Nephron (organoid): ENCODE measurements at regions not wholly inside any gene's neighbourhood (a gene's known extent, or its start where the extent isn't known, plus 50 kb on each side); places are given as distances from the start of the nearest gene placed in this dataset.
"Not testable (repeated sequence)": the region's sequence is repeated elsewhere in the genome, so short reads cannot be mapped to it uniquely, and the experiment has no call there.

Experiments
- H3K27ac Mint-ChIP-seq, 3 experiments: 2 replicates each; pipeline ENCODE4 v1.8.0; 2020; ENCODE audit warnings: mixed read lengths in 3 of 3, mild to moderate bottlenecking in 2 of 3, moderate library complexity in 1 of 3
- H3K27me3 Mint-ChIP-seq: 2 replicates; pipeline ENCODE4 v1.8.0; 2021; ENCODE audit warnings: low read depth, mild to moderate bottlenecking, moderate library complexity, mixed read lengths
- H3K36me3 Mint-ChIP-seq: 2 replicates; pipeline ENCODE4 v1.8.0; 2020; ENCODE audit warnings: low read depth, mixed read lengths
- H3K4me1 Mint-ChIP-seq: 2 replicates; pipeline ENCODE4 v1.8.0; 2020; ENCODE audit warnings: mixed read lengths
- H3K4me3 Mint-ChIP-seq, 3 experiments: 2 replicates each; pipeline ENCODE4 v1.8.0; 2020; ENCODE audit warnings: mild to moderate bottlenecking in 3 of 3, mixed read lengths in 3 of 3, moderate library complexity in 2 of 3
- H3K9me3 Mint-ChIP-seq: 2 replicates; pipeline ENCODE4 v1.8.0; 2020; ENCODE audit warnings: mixed read lengths
- TF ChIP-seq, protein P1 (sequence below), 3 experiments: fragments of 200-600 bp; sonication (generic); IDR thresholded peaks; one replicate each; pipeline ENCODE4 v1.5.0; 2021; ENCODE audit warnings: antibody characterized with exemption in 3 of 3; ENCODE audit not compliant: unreplicated experiment in 3 of 3

GRCh38 chr14:105694961-105695360 lies 168.6 kb downstream of the TMEM121 start:
- no peaks in the 10 kb centered on the region for H3K27me3 Mint-ChIP-seq
- H3K9me3 Mint-ChIP-seq, result peaks cover 42% of the 10 kb centered on the region
- no peaks in the 10 kb centered on the region for H3K4me1 Mint-ChIP-seq
- TF ChIP-seq, protein P1, sequence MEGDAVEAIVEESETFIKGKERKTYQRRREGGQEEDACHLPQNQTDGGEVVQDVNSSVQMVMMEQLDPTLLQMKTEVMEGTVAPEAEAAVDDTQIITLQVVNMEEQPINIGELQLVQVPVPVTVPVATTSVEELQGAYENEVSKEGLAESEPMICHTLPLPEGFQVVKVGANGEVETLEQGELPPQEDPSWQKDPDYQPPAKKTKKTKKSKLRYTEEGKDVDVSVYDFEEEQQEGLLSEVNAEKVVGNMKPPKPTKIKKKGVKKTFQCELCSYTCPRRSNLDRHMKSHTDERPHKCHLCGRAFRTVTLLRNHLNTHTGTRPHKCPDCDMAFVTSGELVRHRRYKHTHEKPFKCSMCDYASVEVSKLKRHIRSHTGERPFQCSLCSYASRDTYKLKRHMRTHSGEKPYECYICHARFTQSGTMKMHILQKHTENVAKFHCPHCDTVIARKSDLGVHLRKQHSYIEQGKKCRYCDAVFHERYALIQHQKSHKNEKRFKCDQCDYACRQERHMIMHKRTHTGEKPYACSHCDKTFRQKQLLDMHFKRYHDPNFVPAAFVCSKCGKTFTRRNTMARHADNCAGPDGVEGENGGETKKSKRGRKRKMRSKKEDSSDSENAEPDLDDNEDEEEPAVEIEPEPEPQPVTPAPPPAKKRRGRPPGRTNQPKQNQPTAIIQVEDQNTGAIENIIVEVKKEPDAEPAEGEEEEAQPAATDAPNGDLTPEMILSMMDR (IDR thresholded peaks at IDR 0.05; ENCODE audit: unreplicated experiment in 3 of 3), result no peak
- no peak overlapping the region for H3K27ac Mint-ChIP-seq
- peaks cover 31% of the 10 kb centered on the region for H3K36me3 Mint-ChIP-seq
- no peak overlapping the region for H3K4me3 Mint-ChIP-seq

DNA sequence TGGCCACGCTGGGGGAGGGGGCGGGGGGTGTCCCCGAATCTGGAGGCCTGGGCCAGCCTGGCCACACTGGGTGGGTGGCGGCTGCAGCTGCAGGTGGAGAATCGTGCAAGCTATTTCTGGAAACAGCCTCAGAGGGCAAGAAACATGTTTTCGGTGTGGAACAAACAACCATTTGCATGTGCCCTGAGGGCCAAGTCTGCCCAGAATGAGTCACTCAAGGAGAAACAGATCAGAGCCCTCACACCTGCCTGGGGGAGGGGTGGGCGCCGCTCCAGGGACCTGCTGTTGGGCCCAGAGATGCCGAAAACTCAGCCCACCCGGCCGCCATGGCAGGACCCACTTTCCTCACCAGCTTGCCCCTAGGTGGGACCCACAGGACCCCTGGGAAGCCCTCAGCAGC lies 170.0 kb downstream of the TMEM121 start:
- peaks cover 41% of the 10 kb centered on the region for H3K9me3 Mint-ChIP-seq
- not testable (repeated sequence) for H3K4me3 Mint-ChIP-seq, H3K4me1 Mint-ChIP-seq, H3K27ac Mint-ChIP-seq, H3K27me3 Mint-ChIP-seq
- peaks cover 33% of the 10 kb centered on the region for H3K36me3 Mint-ChIP-seq

GRCh38 chr14:105697414-105697813 lies 171.0 kb downstream of the TMEM121 start:
- not testable (repeated sequence) for H3K4me3 Mint-ChIP-seq, H3K4me1 Mint-ChIP-seq, H3K27ac Mint-ChIP-seq, H3K27me3 Mint-ChIP-seq
- peaks cover 33% of the 10 kb centered on the region for H3K36me3 Mint-ChIP-seq
- H3K9me3 Mint-ChIP-seq, result peaks cover 51% of the 10 kb centered on the region

DNA sequence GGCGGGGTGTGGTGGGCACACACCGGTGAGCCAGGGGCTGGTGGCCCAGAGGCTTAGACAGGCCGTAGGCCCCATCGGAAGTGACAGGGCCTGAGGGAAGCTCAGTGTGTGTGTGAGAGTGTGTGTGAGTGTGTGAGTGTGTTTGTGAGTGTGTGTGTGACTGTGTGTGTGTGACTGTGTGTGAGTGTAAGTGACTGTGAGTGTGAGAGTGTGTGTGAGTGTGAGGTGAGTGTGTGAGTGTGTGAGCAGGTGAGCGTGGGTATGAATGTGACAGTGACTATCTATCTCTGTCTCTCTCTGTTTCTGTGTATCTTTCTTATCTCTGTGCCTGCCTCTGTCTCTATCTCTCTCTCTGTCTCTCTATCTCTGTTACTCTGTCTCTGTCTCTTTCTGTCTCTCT lies 171.6 kb downstream of the TMEM121 start:
- H3K4me3 Mint-ChIP-seq, H3K4me1 Mint-ChIP-seq, H3K27me3 Mint-ChIP-seq, H3K27ac Mint-ChIP-seq: not testable (repeated sequence)
- Mint-ChIP-seq H3K9me3 (peaks cover 54% of the 10 kb centered on the region), H3K36me3 (peaks cover 33% of the 10 kb centered on the region)

DNA sequence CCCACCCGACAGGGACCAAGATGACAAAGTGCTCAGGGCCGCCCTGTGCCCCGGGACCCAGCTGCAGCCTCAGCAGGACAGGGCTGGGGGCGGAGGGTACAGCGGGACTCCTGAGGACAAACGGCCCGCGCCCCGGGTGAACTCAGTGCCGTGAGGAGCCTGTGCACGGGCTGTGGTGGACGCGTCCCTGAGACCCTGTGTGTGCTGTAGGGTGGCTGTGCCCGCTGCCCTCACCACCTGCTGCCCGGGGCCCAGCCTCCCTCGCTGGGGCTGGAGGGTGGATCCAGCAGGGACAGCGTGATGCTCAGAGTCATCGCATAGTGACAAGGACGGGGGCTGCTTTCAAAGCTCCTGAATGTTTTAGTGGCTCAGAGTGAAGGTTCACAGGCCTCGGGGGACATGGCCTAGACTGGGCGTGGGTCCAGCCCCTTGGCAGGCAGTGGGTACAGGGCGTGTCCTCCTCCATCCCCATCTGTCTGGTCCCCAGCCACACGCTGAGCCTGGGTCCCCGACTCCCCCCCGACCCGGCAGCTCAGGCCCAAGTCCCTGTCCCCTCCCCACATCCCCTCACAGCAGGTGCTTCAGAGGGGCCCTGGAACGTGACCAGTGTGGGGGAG lies 172.7 kb downstream of the TMEM121 start:
- H3K27me3 Mint-ChIP-seq, H3K4me3 Mint-ChIP-seq: not testable (repeated sequence)

GRCh38 chr14:105699706-105700105 lies 173.3 kb downstream of the TMEM121 start:
- H3K4me3 Mint-ChIP-seq, H3K27me3 Mint-ChIP-seq, H3K4me1 Mint-ChIP-seq, H3K27ac Mint-ChIP-seq: not testable (repeated sequence)
- peaks cover 22% of the 10 kb centered on the region for H3K36me3 Mint-ChIP-seq
- peaks cover 41% of the 10 kb centered on the region for H3K9me3 Mint-ChIP-seq

More for the DNA sequence above, 172.7 kb downstream of the TMEM121 start:
- H3K27ac Mint-ChIP-seq, H3K4me1 Mint-ChIP-seq: not testable (repeated sequence)
- Mint-ChIP-seq H3K36me3 (peaks cover 29% of the 10 kb centered on the region), H3K9me3 (peaks cover 48% of the 10 kb centered on the region)

DNA sequence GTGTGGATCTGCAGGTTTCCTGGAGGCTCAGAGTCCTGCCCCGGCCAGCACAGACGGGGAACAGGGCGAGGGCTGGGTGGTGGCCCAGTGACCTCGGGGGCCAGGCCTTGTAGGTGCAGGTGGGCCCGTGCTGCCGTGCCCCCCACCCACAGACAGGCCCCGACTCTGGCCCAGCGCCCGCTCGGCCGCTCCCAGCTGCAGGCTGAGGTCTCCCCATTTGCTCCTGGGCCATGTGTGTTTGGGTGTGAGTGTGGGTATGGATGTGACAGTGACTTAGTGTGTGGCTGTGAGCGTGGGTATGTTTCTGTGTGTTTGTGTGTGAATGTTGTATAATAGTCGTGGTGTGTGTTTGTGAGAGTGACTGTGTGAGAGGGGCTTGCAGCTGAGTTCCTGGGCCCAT lies 173.8 kb downstream of the TMEM121 start:
- not testable (repeated sequence) for H3K4me3 Mint-ChIP-seq, H3K27ac Mint-ChIP-seq, H3K27me3 Mint-ChIP-seq, H3K4me1 Mint-ChIP-seq
- Mint-ChIP-seq H3K36me3 (peaks cover 20% of the 10 kb centered on the region), H3K9me3 (peaks cover 39% of the 10 kb centered on the region)

DNA sequence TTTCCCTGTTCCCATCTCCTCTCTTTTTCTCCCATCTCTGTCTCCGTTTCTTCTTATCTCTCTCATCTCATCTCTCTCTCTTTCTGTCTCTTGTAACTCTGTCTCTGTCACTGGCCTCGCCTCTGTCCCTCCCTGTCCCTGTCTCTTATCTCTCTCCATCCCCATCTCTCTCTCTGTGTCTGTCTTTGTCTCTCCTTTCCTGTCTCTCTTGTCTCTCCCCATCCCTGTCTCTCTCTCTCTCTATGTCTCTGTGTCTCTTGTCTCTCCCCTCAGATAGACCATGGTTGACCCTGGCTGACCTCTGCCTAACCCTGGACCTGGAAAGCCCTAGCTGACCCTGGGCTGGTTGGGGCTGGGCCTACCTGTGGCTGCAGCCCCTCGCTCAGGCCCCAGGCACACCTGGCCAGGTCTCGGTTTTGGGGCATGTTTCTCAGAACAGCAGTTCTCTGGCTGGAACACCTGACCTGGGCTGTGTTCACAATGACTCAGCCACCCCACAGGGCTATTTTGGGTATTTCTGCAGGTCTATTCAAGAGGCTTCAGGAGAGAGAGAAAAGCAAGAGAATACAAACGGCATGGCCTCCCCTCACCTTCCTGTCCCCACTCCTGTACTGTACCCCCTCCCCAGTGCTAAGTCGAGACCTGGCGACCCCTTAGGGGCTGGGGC lies 174.4 kb downstream of the TMEM121 start:
- H3K9me3 Mint-ChIP-seq, result peaks cover 41% of the 10 kb centered on the region
- H3K4me1 Mint-ChIP-seq, result no peaks in the 10 kb centered on the region
- H3K27ac Mint-ChIP-seq, result no peak overlapping the region
- no peak overlapping the region for H3K4me3 Mint-ChIP-seq
- peaks cover 20% of the 10 kb centered on the region for H3K36me3 Mint-ChIP-seq
- TF ChIP-seq, protein P1 (IDR thresholded peaks at IDR 0.05; ENCODE audit: unreplicated experiment in 3 of 3), result no peak
- no peaks in the 10 kb centered on the region for H3K27me3 Mint-ChIP-seq

DNA sequence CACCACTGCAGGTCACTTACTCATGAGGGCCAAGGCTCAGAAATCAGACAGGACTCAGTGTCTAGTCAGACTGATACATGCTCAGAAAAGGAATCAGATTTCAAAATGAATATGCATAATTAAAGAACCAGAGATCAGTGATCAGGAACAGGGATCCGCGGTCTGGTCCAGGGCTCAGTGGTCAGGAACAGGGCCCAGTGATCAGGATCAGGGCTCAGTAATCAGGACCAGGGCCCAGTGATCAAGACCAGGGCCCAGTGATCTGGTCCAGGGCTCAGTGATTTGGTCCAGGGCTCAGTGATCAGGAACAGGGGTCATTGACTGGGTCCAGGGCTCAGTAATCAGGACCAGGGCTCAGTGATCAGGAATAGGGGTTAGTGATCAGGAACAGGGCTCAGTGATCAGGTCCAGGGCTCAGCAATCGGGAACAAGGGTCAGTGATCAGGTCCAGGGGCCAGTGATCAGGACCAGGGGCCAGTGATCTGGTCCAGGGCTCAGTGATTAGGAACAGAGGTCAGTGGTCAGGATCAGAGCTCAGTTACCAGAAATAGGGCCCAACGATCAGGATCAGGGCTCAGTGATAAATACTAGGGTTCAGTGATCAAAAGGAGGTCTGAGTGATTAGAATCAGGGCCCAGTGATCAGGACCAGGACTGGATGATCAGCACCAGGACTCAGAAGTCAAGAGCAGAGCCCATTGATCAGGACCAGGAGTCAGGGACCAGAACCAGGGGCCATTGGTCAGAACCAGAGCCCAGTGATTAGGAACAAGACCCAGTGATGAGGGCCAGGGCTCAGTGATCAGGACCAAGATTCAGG lies 175.3 kb downstream of the TMEM121 start:
- Mint-ChIP-seq H3K27me3 (no peaks in the 10 kb centered on the region), H3K27ac (no peak overlapping the region), H3K36me3 (peaks cover 20% of the 10 kb centered on the region), H3K4me3 (no peak overlapping the region), H3K9me3 (peaks cover 41% of the 10 kb centered on the region), H3K4me1 (no peaks in the 10 kb centered on the region)
- TF ChIP-seq, protein P1 (IDR thresholded peaks at IDR 0.05; ENCODE audit: unreplicated experiment in 3 of 3), result no peak
